ENCODE measurements at regions not wholly inside any gene's neighbourhood (a gene's known extent, or its start where the extent isn't known, plus 50 kb on each side); places are given as distances from the start of the nearest gene placed in this dataset.

DNA sequence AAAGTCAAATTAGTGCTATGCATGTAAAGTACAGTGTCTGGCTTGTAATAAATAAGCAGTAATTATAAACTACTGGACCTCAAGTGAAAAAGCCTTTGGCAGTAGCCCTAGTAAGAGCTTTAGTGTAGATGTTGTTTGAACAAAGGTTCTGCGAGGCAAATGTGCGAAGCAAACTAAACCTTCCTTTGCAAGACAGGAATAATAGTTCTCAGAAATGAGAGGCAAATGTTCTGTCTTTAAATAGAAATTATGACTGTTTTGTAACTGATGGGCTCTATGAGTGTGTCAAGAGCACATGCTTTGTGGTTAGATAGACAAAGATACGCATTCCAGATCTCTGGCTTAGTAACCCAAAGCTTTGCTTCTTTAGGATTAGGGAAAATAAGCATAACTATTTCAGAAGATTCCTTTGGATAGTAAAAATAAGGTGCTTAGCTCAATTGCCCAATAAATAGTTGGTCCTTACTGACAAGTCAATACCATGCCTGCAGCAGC is 169.2 kb upstream of the CDC14C start:
- TF ChIP-seq CTCF (IDR thresholded peaks at IDR 0.05) (no peak), POLR2A (IDR thresholded peaks at IDR 0.05) (no peak)
